OCI-LY1 (cell line): ENCODE measurements at regions not wholly inside any gene's neighbourhood (a gene's known extent, or its start where the extent isn't known, plus 50 kb on each side); places are given as distances from the start of the nearest gene placed in this dataset.

Experiments
- CTCF ChIP-seq: fragments of 200-600 bp; sonication (generic), shearing (Covaris generic); IDR thresholded peaks from 2 replicates; pipeline ENCODE4 v1.5.1; 2017; ENCODE audit warnings: mild to moderate bottlenecking, antibody characterized with exemption, low read length, moderate library complexity, mixed read lengths
- EZH2 ChIP-seq: fragments of 200-600 bp; sonication (generic), shearing (Covaris generic); IDR thresholded peaks from 2 replicates; pipeline ENCODE4 v1.8.0; 2017; ENCODE audit warnings: borderline replicate concordance, mixed run types, mild to moderate bottlenecking, antibody characterized with exemption, low read length, moderate library complexity, mixed read lengths

- TF ChIP-seq CTCF (no peak), EZH2 (no peak)
These were observed 748.7 kb downstream of the TNS3 start for GRCh38 chr7:46833197-46833596.
